ENCODE measurements at regions not wholly inside any gene's neighbourhood (a gene's known extent, or its start where the extent isn't known, plus 50 kb on each side); places are given as distances from the start of the nearest gene placed in this dataset.

GRCh38 chr9:119859128-119859527 is 489.9 kb upstream of the BRINP1 start (continued):
- TF ChIP-seq RELA (CRISPR knock-in tag; IDR thresholded peaks at IDR 0.05; ENCODE audit: borderline replicate concordance) (no peak), PRRX2 (CRISPR knock-in tag; IDR thresholded peaks at IDR 0.05) (no peak), ZNF138 (CRISPR knock-in tag; conservative IDR thresholded peaks at IDR 0.05) (no peak)

GRCh38 chr9:119853126-119853525 is 483.9 kb upstream of the BRINP1 start:
- CTCF ChIA-PET, result no interaction called here
- Mint-ChIP-seq H3K9me3 (peaks cover 4% of the 10 kb centered on the region), H3K4me1 (peaks cover 2% of the 10 kb centered on the region; the same call in 1 of the 2 replicates), H3K36me3 (no peaks in the 10 kb centered on the region), H3K27ac (no peak overlapping the region), H3K27me3 (ENCODE audit: low read depth) (no peaks in the 10 kb centered on the region), H3K4me3 (no peak overlapping the region)
- ATAC-seq (no peak), DNase-seq (ENCODE audit: low spot score) (no peak)
- POLR2A ChIA-PET, result no interaction called here
- TF ChIP-seq ELF4 (CRISPR knock-in tag; IDR thresholded peaks at IDR 0.05; ENCODE audit: low read depth) (no peak), MAX (CRISPR knock-in tag; IDR thresholded peaks at IDR 0.05) (no peak), ZNF232 (CRISPR knock-in tag; IDR thresholded peaks at IDR 0.05) (no peak), NR2C2 (CRISPR knock-in tag; IDR thresholded peaks at IDR 0.05) (no peak), TEAD4 (CRISPR knock-in tag; IDR thresholded peaks at IDR 0.05) (no peak), ESRRA (CRISPR knock-in tag; IDR thresholded peaks at IDR 0.05; ENCODE audit: borderline replicate concordance) (no peak), ZMAT4 (CRISPR knock-in tag; IDR thresholded peaks at IDR 0.05) (no peak), NFATC4 (CRISPR knock-in tag; IDR thresholded peaks at IDR 0.05) (no peak), ZNF219 (CRISPR knock-in tag; IDR thresholded peaks at IDR 0.05; ENCODE audit: borderline replicate concordance) (no peak), ZNF425 (CRISPR knock-in tag; conservative IDR thresholded peaks at IDR 0.05) (no peak), IRF1 (CRISPR knock-in tag; IDR thresholded peaks at IDR 0.05) (no peak), ZNF423 (CRISPR knock-in tag; IDR thresholded peaks at IDR 0.05) (no peak), ARID4B (CRISPR knock-in tag; IDR thresholded peaks at IDR 0.05; ENCODE audit: borderline replicate concordance) (no peak), GTF2I (CRISPR knock-in tag; conservative IDR thresholded peaks at IDR 0.05) (no peak), E2F1 (CRISPR knock-in tag; IDR thresholded peaks at IDR 0.05) (no peak), KAT7 (CRISPR knock-in tag; IDR thresholded peaks at IDR 0.05; ENCODE audit: borderline replicate concordance) (no peak), ZNF138 (CRISPR knock-in tag; conservative IDR thresholded peaks at IDR 0.05) (no peak)
